Esophagus squamous epithelium (tissue), 5 donors: ENCODE measurements at regions not wholly inside any gene's neighbourhood (a gene's known extent, or its start where the extent isn't known, plus 50 kb on each side); places are given as distances from the start of the nearest gene placed in this dataset.

ENCODE experiments used
- DNase-seq: peaks from one replicate; lab custom pipeline; 2025; lab: John Stamatoyannopoulos, UW
- H3K27ac ChIP-seq, 4 donors: fragments of 200-600 bp; sonication (generic); one replicate each; pipeline ENCODE4 v1.5.1; 2016 to 2019; ENCODE audit warnings: mild to moderate bottlenecking in 1 of 4
- H3K27me3 ChIP-seq, 4 donors: fragments of 200-600 bp; sonication (generic); 1 replicate in 3 of 4; 2 replicates in 1 of 4; pipeline versions ENCODE4 v1.5.1 to v1.6.0; 2017 to 2021; ENCODE audit warnings: antibody characterized with exemption in 1 of 4
- H3K36me3 ChIP-seq, 3 donors: fragments of 200-600 bp; sonication (generic); one replicate each; pipeline ENCODE4 v1.5.1; 2016 to 2019
- H3K4me1 ChIP-seq, 3 donors: fragments of 200-600 bp; sonication (generic); one replicate each; pipeline ENCODE4 v1.5.1; 2017 to 2019
- H3K4me3 ChIP-seq, 4 donors: fragments of 200-600 bp; sonication (generic); 1 replicate in 3 of 4; 2 replicates in 1 of 4; pipeline ENCODE4 v1.5.1; 2016 to 2019; ENCODE audit warnings: mild to moderate bottlenecking in 2 of 4, moderate library complexity in 1 of 4
- H3K9me3 ChIP-seq, 3 donors: fragments of 200-600 bp; sonication (generic); one replicate each; pipeline ENCODE4 v1.5.1; 2016 to 2019
- CTCF ChIP-seq, 6 experiments: fragments of 450-650 bp in 4 of 6; fragments of 200-600 bp in 2 of 6; sonication (generic) in 2 of 6; IDR thresholded peaks; one replicate each; pipeline ENCODE4 v1.5.1; 2016 to 2019; ENCODE audit warnings: antibody characterized with exemption in 6 of 6, mild to moderate bottlenecking in 4 of 6, moderate library complexity in 4 of 6
- POLR2A ChIP-seq, 4 donors: fragments of 450-650 bp; IDR thresholded peaks; one replicate each; pipeline ENCODE4 v1.6.1; 2017; ENCODE audit warnings: antibody characterized with exemption in 4 of 4, mild to moderate bottlenecking in 4 of 4, moderate library complexity in 3 of 4
- WGBS, 2 donors: methylation state at CpG; one replicate each; pipeline ENCODE4 v1.1.5; 2018; 5-methylcytosine and 5-hydroxymethylcytosine counted together
- intact Hi-C: fragments of 100-400 bp; cut with DNase I; formaldehyde crosslinking; loops from one replicate; pipeline ENCODE4 v1.15.0; 2022
- donor health status: DM: yes; HTN: yes; CAD: no.

GRCh38 chr2:76667821-76668271 lies 854.3 kb downstream of the LRRTM4 start:
- intact Hi-C loops, result no loop called here
- Histone ChIP-seq H3K4me1 (no peaks in the 10 kb centered on the region), H3K9me3 (no peaks in the 10 kb centered on the region), H3K36me3 (no peaks in the 10 kb centered on the region), H3K27me3 (no peaks in the 10 kb centered on the region), H3K27ac (no peak overlapping the region), H3K4me3 (no peak overlapping the region)
- no peak for DNase-seq
- no peak for TF ChIP-seq CTCF (IDR thresholded peaks at IDR 0.05)
- TF ChIP-seq POLR2A (IDR thresholded peaks at IDR 0.05), result no peak
- 57 to 76% methylated on average over 7 to 8 of the region's 8 CpGs for WGBS, 2 donors

GRCh38 chr2:76642129-76642528 lies 880.0 kb downstream of the LRRTM4 start:
- Histone ChIP-seq H3K9me3 (peaks cover 0 to 9% (median 0%) of the 10 kb centered on the region in 3 donors), H3K27me3 (no peaks in the 10 kb centered on the region), H3K4me3 (no peak overlapping the region), H3K36me3 (no peaks in the 10 kb centered on the region), H3K4me1 (no peaks in the 10 kb centered on the region), H3K27ac (no peak overlapping the region)
- no peak for DNase-seq
- intact Hi-C loops, result no loop called here
- no peak for TF ChIP-seq POLR2A (IDR thresholded peaks at IDR 0.05)
- TF ChIP-seq CTCF (IDR thresholded peaks at IDR 0.05), result no peak
- 11 to 15% methylated on average over 2 of the region's 2 CpGs for WGBS, 2 donors

GRCh38 chr2:76641506-76641905 lies 880.7 kb downstream of the LRRTM4 start:
- no peak for DNase-seq
- H3K4me1 ChIP-seq, result no peaks in the 10 kb centered on the region

GRCh38 chr2:76640905-76641304 lies 881.3 kb downstream of the LRRTM4 start:
- H3K36me3 ChIP-seq, result no peaks in the 10 kb centered on the region
- H3K4me3 ChIP-seq, result no peak overlapping the region
- 27 to 35% methylated on average over 1 of the region's 1 CpG for WGBS, 2 donors
- no peaks in the 10 kb centered on the region for H3K27me3 ChIP-seq
- no peaks in the 10 kb centered on the region for H3K4me1 ChIP-seq
- H3K27ac ChIP-seq, result no peak overlapping the region
- no peak for DNase-seq
- peaks cover 0 to 9% (median 0%) of the 10 kb centered on the region in 3 donors for H3K9me3 ChIP-seq
- intact Hi-C loops, result no loop called here
- TF ChIP-seq POLR2A (IDR thresholded peaks at IDR 0.05) (no peak), CTCF (IDR thresholded peaks at IDR 0.05) (no peak)

More at GRCh38 chr2:76641506-76641905, 880.7 kb downstream of the LRRTM4 start:
- Histone ChIP-seq H3K36me3 (no peaks in the 10 kb centered on the region), H3K9me3 (peaks cover 0 to 9% (median 0%) of the 10 kb centered on the region in 3 donors), H3K4me3 (no peak overlapping the region), H3K27me3 (no peaks in the 10 kb centered on the region), H3K27ac (no peak overlapping the region)
- intact Hi-C loops, result no loop called here
- no peak for TF ChIP-seq CTCF (IDR thresholded peaks at IDR 0.05)
- no peak for TF ChIP-seq POLR2A (IDR thresholded peaks at IDR 0.05)
- WGBS, 2 donors, result 63 to 65% methylated on average over 3 of the region's 3 CpGs

GRCh38 chr2:76639171-76639680 lies 883.0 kb downstream of the LRRTM4 start:
- no peaks in the 10 kb centered on the region for H3K4me1 ChIP-seq
- no peaks in the 10 kb centered on the region for H3K9me3 ChIP-seq
- no peaks in the 10 kb centered on the region for H3K27me3 ChIP-seq
- no peak for DNase-seq
- TF ChIP-seq CTCF (IDR thresholded peaks at IDR 0.05) (no peak), POLR2A (IDR thresholded peaks at IDR 0.05) (no peak)
- no peak overlapping the region for H3K27ac ChIP-seq
- intact Hi-C loops, result no loop called here
- H3K4me3 ChIP-seq, result no peak overlapping the region
- no peaks in the 10 kb centered on the region for H3K36me3 ChIP-seq
- 64 to 66% methylated on average over 5 of the region's 5 CpGs for WGBS, 2 donors
